GM23338 (cell line): ENCODE measurements at regions not wholly inside any gene's neighbourhood (a gene's known extent, or its start where the extent isn't known, plus 50 kb on each side); places are given as distances from the start of the nearest gene placed in this dataset.

Experiments
- ATAC-seq: fragments of 200-7000 bp; cut with Tn5 transposase; 3 replicates; pipeline ENCODE4 v1.9.1; 2020
- DNase-seq: peaks from one replicate; pipeline ENCODE4 v3.0.0-alpha.2; 2015; ENCODE audit warnings: low spot score
- H2AFZ ChIP-seq: fragments of 200-600 bp; sonication (generic); 2 replicates; pipeline ENCODE4 v1.8.0; 2016; ENCODE audit warnings: antibody characterized with exemption, mild to moderate bottlenecking, moderate library complexity
- H3F3A ChIP-seq: fragments of 200-600 bp; sonication (generic); replicated peaks from 2 replicates; pipeline ENCODE4 v1.8.0; 2017; ENCODE audit warnings: antibody characterized with exemption, mixed run types, low read depth
- H3K27ac ChIP-seq: fragments of 200-600 bp; sonication (generic); 2 replicates; pipeline ENCODE4 v1.6.1; 2016; ENCODE audit warnings: low read depth
- H3K27me3 ChIP-seq: fragments of 200-600 bp; sonication (generic); 2 replicates; pipeline ENCODE4 v1.8.0; 2016; ENCODE audit warnings: mild to moderate bottlenecking, mixed run types, moderate library complexity; ENCODE audit not compliant: insufficient read depth
- H3K36me3 ChIP-seq: fragments of 200-600 bp; sonication (generic); 2 replicates; pipeline ENCODE4 v1.8.0; 2016; ENCODE audit warnings: mild to moderate bottlenecking; ENCODE audit not compliant: insufficient read depth
- H3K4me1 ChIP-seq: fragments of 200-600 bp; sonication (generic); 2 replicates; pipeline ENCODE4 v1.8.0; 2016; ENCODE audit warnings: mild to moderate bottlenecking, moderate library complexity; ENCODE audit not compliant: insufficient read depth
- H3K4me2 ChIP-seq: fragments of 200-600 bp; sonication (generic); 2 replicates; pipeline ENCODE4 v1.7.1; 2017; ENCODE audit warnings: mixed run types
- H3K4me3 ChIP-seq: fragments of 200-600 bp; sonication (generic); 2 replicates; pipeline ENCODE4 v1.6.1; 2016; ENCODE audit warnings: mixed run types
- H3K79me2 ChIP-seq: fragments of 200-600 bp; sonication (generic); replicated peaks from 2 replicates; pipeline ENCODE4 v1.8.0; 2017; ENCODE audit warnings: mild to moderate bottlenecking; ENCODE audit not compliant: insufficient read depth
- H3K9me2 ChIP-seq: fragments of 200-600 bp; sonication (generic); 2 replicates; pipeline ENCODE4 v1.8.0; 2017; ENCODE audit not compliant: insufficient read depth
- H4K20me1 ChIP-seq: fragments of 200-600 bp; sonication (generic); replicated peaks from 2 replicates; pipeline ENCODE4 v1.8.0; 2017; ENCODE audit warnings: mild to moderate bottlenecking; ENCODE audit not compliant: insufficient read depth
- H3K27ac Mint-ChIP-seq: 2 replicates; pipeline ENCODE4 v1.8.0; 2020; ENCODE audit warnings: inconsistent platforms, mild to moderate bottlenecking, moderate library complexity, mixed read lengths
- H3K27me3 Mint-ChIP-seq: 3 replicates; pipeline ENCODE4 v1.8.0; 2022; ENCODE audit warnings: low read depth, mild to moderate bottlenecking, moderate library complexity, mixed read lengths, inconsistent platforms; ENCODE audit not compliant: insufficient read depth, poor library complexity
- H3K36me3 Mint-ChIP-seq: 3 replicates; pipeline ENCODE4 v1.8.0; 2021; ENCODE audit warnings: low read depth, mild to moderate bottlenecking, inconsistent platforms, moderate library complexity, mixed read lengths
- H3K4me1 Mint-ChIP-seq: 3 replicates; pipeline ENCODE4 v1.8.0; 2020; ENCODE audit warnings: mild to moderate bottlenecking, inconsistent platforms, mixed read lengths
- H3K4me3 Mint-ChIP-seq: 3 replicates; pipeline ENCODE4 v1.8.0; 2021; ENCODE audit warnings: moderate library complexity, mild to moderate bottlenecking, inconsistent platforms, mixed read lengths
- H3K9me3 Mint-ChIP-seq: 3 replicates; pipeline ENCODE4 v1.8.0; 2020; ENCODE audit warnings: moderate library complexity, mild to moderate bottlenecking, inconsistent platforms, mixed read lengths
- CTCF ChIP-seq, 2 experiments: fragments of 200-600 bp in 1 of 2; sonication (generic) in 1 of 2; conservative IDR thresholded peaks; 2 replicates each; pipeline versions ENCODE4 v1.5.1 to v1.6.1; 2016 to 2017; ENCODE audit warnings: antibody characterized with exemption in 2 of 2, low read depth in 2 of 2, mild to moderate bottlenecking in 2 of 2, moderate library complexity in 1 of 2
- EZH2 ChIP-seq: fragments of 200-600 bp; sonication (generic); IDR thresholded peaks from one replicate; pipeline ENCODE4 v1.8.0; 2017; ENCODE audit warnings: antibody characterized with exemption, mild to moderate bottlenecking, low read depth; ENCODE audit not compliant: unreplicated experiment
- JUNB ChIP-seq: IDR thresholded peaks from one replicate; pipeline ENCODE4 v1.6.1; 2016; ENCODE audit warnings: antibody characterized with exemption; ENCODE audit not compliant: unreplicated experiment
- POLR2AphosphoS5 ChIP-seq: IDR thresholded peaks from 2 replicates; pipeline ENCODE4 v1.6.1; 2016; ENCODE audit warnings: antibody characterized with exemption, low read depth
- REST ChIP-seq: IDR thresholded peaks from one replicate; pipeline ENCODE4 v1.6.1; 2018; ENCODE audit warnings: antibody characterized with exemption; ENCODE audit not compliant: unreplicated experiment
- ZNF114 ChIP-seq: fragments of 250-450 bp; sonication (Bioruptor Pico); IDR thresholded peaks from 2 replicates; pipeline ENCODE4 v1.5.0; 2020; ENCODE audit warnings: mild to moderate bottlenecking, moderate library complexity
- TF ChIP-seq, protein P1 (sequence below): fragments of 250-450 bp; sonication (Bioruptor Pico); IDR thresholded peaks from 2 replicates; pipeline ENCODE4 v1.5.0; 2020; ENCODE audit warnings: mild to moderate bottlenecking, moderate library complexity

DNA sequence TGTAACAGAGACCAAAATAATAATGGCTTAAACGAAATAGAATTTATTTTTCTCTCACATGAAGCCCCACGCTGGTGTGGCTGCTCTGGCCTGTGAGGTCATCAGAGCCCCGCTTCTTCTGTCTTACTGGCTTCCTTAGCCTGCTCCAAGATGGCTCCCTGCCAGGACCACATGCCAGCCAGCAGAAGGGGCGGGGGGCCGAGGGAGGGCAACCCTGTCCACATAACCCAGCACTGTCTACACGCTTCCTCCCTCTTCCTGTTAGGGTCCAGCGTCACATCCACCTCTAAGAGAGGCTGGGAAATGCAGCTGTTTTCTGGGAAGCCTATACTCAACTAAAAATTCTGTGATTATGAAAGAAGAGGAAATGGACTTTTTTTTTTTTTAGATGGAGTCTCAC lies 107.9 kb upstream of the DLG1 start:
- no peaks in the 10 kb centered on the region for H3K27me3 ChIP-seq
- H3F3A ChIP-seq, result no peaks in the 10 kb centered on the region
- Mint-ChIP-seq H3K27me3 (peaks cover 8% of the 10 kb centered on the region), H3K27ac (no peak overlapping the region), H3K4me3 (no peak overlapping the region), H3K36me3 (peaks cover 21% of the 10 kb centered on the region), H3K9me3 (peaks cover 30% of the 10 kb centered on the region), H3K4me1 (no peaks in the 10 kb centered on the region)
- no peaks in the 10 kb centered on the region for H4K20me1 ChIP-seq
- DNase-seq (no peak), ATAC-seq (no peak)
- no peak overlapping the region for H3K4me2 ChIP-seq
- H3K9me2 ChIP-seq, result no peaks in the 10 kb centered on the region
- no peaks in the 10 kb centered on the region for H3K36me3 ChIP-seq
- H3K79me2 ChIP-seq, result no peaks in the 10 kb centered on the region
- H3K27ac ChIP-seq, result no peak overlapping the region
- H3K4me3 ChIP-seq, result no peak overlapping the region
- no peak for TF ChIP-seq POLR2AphosphoS5
- TF ChIP-seq, protein P1, sequence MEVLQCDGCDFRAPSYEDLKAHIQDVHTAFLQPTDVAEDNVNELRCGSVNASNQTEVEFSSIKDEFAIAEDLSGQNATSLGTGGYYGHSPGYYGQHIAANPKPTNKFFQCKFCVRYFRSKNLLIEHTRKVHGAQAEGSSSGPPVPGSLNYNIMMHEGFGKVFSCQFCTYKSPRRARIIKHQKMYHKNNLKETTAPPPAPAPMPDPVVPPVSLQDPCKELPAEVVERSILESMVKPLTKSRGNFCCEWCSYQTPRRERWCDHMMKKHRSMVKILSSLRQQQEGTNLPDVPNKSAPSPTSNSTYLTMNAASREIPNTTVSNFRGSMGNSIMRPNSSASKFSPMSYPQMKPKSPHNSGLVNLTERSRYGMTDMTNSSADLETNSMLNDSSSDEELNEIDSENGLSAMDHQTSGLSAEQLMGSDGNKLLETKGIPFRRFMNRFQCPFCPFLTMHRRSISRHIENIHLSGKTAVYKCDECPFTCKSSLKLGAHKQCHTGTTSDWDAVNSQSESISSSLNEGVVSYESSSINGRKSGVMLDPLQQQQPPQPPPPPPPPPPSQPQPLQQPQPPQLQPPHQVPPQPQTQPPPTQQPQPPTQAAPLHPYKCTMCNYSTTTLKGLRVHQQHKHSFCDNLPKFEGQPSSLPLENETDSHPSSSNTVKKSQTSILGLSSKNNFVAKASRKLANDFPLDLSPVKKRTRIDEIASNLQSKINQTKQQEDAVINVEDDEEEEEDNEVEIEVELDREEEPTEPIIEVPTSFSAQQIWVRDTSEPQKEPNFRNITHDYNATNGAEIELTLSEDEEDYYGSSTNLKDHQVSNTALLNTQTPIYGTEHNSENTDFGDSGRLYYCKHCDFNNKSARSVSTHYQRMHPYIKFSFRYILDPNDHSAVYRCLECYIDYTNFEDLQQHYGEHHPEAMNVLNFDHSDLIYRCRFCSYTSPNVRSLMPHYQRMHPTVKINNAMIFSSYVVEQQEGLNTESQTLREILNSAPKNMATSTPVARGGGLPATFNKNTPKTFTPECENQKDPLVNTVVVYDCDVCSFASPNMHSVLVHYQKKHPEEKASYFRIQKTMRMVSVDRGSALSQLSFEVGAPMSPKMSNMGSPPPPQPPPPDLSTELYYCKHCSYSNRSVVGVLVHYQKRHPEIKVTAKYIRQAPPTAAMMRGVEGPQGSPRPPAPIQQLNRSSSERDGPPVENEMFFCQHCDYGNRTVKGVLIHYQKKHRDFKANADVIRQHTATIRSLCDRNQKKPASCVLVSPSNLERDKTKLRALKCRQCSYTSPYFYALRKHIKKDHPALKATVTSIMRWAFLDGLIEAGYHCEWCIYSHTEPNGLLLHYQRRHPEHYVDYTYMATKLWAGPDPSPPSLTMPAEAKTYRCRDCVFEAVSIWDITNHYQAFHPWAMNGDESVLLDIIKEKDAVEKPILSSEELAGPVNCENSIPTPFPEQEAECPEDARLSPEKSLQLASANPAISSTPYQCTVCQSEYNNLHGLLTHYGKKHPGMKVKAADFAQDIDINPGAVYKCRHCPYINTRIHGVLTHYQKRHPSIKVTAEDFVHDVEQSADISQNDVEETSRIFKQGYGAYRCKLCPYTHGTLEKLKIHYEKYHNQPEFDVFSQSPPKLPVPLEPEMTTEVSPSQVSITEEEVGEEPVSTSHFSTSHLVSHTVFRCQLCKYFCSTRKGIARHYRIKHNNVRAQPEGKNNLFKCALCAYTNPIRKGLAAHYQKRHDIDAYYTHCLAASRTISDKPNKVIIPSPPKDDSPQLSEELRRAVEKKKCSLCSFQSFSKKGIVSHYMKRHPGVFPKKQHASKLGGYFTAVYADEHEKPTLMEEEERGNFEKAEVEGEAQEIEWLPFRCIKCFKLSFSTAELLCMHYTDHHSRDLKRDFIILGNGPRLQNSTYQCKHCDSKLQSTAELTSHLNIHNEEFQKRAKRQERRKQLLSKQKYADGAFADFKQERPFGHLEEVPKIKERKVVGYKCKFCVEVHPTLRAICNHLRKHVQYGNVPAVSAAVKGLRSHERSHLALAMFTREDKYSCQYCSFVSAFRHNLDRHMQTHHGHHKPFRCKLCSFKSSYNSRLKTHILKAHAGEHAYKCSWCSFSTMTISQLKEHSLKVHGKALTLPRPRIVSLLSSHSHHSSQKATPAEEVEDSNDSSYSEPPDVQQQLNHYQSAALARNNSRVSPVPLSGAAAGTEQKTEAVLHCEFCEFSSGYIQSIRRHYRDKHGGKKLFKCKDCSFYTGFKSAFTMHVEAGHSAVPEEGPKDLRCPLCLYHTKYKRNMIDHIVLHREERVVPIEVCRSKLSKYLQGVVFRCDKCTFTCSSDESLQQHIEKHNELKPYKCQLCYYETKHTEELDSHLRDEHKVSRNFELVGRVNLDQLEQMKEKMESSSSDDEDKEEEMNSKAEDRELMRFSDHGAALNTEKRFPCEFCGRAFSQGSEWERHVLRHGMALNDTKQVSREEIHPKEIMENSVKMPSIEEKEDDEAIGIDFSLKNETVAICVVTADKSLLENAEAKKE (CRISPR knock-in tag), result no peak
- no peak for TF ChIP-seq ZNF114 (CRISPR knock-in tag)
- no peak for TF ChIP-seq JUNB
- no peak for TF ChIP-seq REST
- no peak for TF ChIP-seq CTCF (conservative IDR thresholded peaks at IDR 0.05; ENCODE audit: low read depth in 2 of 2)
- no peak for TF ChIP-seq EZH2
- H2AFZ ChIP-seq, result no peak overlapping the region
- no peaks in the 10 kb centered on the region for H3K4me1 ChIP-seq
